Sciatic nerve (tissue), 2 donors: ENCODE measurements at regions not wholly inside any gene's neighbourhood (a gene's known extent, or its start where the extent isn't known, plus 50 kb on each side); places are given as distances from the start of the nearest gene placed in this dataset.

Experiments
- ATAC-seq: fragments of 200-7000 bp; cut with Tn5 transposase; one replicate; pipeline ENCODE4 v1.9.1; 2020; ENCODE audit warnings: mild to moderate bottlenecking, moderate library complexity
- DNase-seq: peaks from one replicate; pipeline ENCODE4 v3.0.0-alpha.2; 2020; ENCODE audit warnings: low spot score
- intact Hi-C: fragments of 100-400 bp; cut with DNase I; formaldehyde crosslinking; loops from one replicate; pipeline ENCODE4 v1.14.2; 2022
- donor health status: DM: no; HTN: no; CAD: no.
- donor health status: DM: no; HTN: no; CAD: no.

DNA sequence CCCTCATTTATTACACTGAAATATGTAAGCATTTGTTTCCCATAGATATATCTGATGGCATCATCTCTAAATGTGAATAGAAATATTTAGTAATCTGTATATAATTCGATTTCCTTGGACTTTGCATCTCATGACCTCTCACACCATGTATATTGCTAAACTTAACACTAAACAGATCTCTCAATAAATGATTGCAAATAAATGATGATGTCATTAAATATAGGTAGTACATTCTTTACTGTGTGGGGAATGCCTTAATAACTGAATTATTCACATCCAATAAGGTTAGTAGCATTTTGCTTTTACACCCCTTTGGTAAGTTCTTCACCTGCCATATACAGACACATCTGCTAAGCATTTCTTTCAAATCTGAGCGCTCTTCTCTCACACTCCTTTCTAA is 340.5 kb downstream of the FSCB start:
- ATAC-seq (no peak), DNase-seq (no peak)
- intact Hi-C loops = no loop called here

DNA sequence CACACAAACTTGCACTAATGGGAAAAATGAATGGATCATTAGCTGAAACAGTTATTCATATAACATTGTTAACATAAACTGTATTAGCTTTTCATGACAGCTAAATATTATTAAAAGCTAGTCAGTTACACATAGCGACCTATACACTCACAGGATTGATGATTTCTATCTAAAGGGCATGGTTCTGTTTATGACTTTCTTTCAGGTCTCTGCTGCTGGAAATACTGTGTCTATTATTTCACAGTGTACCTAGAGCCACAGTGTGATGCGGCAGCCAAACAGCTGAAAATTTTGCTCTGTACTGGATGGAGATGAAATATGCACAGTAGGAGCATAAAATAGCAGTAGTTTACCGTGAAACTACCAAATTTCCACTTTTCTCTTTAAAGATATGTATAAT is 341.1 kb downstream of the FSCB start:
- intact Hi-C loops = no loop called here
- DNase-seq (no peak), ATAC-seq (no peak)

DNA sequence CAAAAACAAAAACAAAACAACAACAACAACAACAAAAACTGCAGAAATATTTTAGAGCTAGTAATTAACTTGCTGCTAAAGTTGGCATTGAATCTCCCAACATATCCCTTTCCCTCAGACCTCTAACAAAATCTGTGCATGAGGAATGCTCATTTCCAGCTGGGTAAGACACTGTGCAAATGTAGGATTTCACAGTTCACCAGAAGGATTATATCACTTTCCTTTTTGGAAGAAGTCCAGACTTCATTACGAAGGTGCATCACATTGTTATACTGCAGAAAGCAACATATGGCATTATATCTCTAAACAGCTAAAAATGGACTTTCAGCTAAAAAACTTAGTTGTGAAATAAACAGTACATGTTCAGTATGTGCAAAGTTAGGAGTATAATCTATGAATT is 341.8 kb downstream of the FSCB start:
- ATAC-seq (no peak), DNase-seq (no peak)
- intact Hi-C loops = no loop called here

DNA sequence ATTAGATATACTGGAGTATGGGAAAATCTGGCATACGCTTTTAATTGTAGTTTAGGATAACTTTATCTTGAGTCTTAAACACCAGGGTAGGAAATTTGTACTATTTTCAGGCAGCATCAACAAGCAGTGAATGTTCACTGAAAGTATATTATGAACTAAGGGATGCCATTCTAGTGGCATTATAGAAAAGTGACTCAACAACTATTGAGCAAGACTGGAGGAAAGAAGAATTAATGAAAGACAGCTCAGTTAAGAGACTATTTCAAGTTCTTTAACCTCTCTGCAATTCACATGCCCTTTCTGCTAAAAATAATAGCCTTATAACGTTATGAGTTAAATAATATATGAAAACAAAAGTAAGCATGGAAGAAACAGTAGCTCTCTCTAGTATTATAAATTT is 343.1 kb downstream of the FSCB start:
- intact Hi-C loops = no loop called here
- DNase-seq (no peak), ATAC-seq (no peak)

DNA sequence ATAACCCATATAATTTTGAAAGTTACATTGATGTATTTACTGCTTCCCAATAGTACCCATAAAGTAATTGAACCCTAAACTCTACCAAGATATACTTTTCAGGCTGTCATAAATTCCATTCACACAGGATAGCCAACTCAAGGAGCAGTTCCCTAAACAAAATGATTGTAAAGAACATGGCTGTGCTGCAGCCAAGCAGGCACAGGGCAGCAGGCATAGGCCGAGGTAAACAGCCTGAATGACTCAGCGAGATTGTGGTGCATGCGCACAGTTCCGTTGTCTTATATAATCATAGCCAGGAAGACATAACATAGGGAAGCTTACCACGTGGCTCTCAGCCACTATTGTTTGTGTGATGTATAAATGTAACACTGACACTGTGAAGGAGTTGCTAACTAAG is 344.9 kb downstream of the FSCB start:
- ATAC-seq (no peak), DNase-seq (no peak)
- intact Hi-C loops = no loop called here

DNA sequence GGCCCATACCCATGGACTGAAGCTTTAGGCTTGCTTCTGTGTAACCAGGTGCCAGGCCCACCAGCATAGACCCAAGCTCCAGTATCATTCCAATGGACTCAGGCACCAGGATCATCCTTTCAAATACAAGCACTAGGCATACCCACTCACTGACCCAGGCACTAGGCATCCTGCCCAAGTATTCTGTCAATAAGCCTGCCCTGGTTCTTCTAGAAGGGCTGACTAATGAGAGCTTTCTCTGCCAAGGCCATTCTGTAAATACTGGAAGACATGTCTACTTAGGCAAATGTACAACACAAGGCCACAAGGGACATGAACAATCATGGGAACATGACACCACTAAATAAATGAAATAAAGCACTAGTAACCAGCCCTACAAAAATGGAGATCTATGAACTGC is 352.2 kb downstream of the FSCB start:
- DNase-seq = no peak
- intact Hi-C loops = no loop called here
- ATAC-seq = no peak

DNA sequence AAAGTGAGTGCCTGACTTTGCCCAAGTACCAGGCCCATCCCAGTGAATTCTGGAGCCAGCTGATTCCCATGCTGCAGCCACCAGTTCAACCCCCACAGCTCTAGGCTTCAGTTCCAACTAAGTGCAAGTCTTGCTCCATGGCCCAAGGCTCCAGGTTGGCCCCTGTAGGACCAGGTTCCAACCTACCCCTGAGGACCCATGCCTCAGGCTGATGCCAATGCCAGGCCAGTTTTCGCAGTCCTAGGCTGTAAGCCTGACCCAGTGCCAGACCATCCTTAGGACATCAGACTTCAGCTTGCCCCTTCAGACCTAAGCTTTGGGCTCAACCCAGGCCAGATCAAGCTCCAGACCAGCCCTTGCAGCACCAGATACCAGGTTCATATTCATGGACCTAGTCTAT is 352.6 kb downstream of the FSCB start:
- no peak for DNase-seq
- intact Hi-C loops = no loop called here
- no peak for ATAC-seq

DNA sequence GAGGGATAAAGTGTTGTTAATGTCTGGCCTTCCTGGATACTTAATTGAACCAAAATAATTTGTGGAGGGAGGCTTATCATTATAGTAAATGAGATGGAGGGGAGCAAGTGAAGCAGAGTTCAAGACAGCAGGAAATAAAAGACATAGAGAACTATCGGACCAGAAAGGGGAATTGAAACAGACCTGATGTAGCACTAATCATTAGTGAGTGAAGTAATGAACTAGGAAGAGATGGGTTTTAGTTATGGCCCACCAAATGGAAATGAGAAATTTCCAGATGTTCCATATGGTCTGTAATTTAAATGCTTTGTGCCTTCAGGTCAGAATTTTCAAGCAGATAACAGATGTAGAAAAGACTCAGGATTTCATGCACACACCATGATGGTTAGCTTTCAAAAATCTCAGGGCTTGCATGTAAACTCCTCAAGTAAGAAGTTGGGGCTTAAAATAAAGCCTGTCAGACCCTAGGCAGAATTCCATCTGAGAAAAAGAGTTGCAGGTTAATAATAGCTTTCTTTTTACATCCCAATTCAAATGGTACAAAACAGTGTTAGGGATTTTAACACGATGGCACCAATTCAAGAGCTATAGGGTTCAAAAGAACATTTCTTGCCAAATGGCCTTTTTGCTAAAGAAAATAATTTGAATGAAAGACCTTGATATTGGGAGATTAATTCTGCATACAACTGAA is 355.8 kb downstream of the FSCB start:
- DNase-seq (no peak), ATAC-seq (no peak)
- intact Hi-C loops = no loop called here

DNA sequence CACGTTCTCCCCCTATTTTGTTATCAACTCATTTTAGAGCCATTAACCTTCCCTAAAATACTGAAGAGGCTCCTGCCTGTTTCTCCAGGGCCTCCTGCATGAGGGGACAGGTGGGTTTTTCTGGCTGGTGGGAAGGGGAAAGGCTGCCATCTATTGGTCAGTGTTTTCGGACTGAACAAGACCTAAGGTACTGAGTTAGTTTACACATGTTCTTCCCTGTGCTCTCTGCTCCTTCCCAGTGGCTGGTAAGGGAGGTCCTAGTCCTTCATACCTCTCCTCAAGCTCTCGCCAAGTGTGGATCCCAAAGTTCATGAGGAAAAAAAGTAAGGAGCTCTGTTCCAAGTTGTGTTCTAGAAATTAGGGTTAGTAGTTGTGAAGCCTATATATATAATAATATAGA is 357.5 kb downstream of the FSCB start:
- ATAC-seq (no peak), DNase-seq (no peak)
- intact Hi-C loops = loop anchor here (5.0 kb wide), 1 partner anchor 212 kb away; no protein-coding TSS in a partner anchor

DNA sequence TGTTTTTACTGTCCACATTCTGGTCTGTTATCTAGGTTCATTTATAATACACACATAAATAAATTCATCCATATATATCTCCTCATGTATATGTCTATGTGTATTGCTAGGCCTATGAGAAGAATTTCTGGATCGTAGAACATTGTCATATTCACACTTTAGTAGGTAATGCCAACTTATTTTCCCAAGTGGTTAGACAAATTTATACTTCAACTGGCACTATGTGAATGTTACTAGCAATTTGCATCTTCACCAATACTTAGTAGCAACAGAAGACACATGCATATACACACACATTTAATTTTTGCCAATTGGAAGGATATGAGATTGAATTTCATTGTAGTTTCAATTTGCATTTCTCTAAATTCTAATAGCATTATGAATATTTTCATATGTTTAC is 365.1 kb downstream of the FSCB start:
- DNase-seq (no peak), ATAC-seq (no peak)
- intact Hi-C loops = no loop called here

DNA sequence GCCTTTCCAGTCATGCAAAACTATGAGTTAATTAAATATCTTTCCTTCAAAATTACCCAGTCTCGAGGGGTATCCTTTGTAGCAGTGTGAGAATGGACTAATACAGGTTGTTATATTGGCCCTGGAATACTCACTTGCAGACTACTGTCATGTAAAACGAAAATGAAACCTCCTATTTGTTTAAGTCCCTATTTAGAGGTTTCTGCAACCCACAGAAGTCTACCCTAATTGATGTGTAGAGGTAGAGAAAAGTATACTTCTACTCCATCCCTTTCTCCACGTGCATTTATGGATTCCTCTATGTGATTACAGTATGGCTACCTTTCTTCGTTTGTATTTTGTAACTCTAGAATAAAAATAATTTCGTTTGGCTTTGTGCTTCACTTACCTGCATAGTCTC is 371.1 kb downstream of the FSCB start:
- DNase-seq = no peak
- intact Hi-C loops = no loop called here
- ATAC-seq = no peak

DNA sequence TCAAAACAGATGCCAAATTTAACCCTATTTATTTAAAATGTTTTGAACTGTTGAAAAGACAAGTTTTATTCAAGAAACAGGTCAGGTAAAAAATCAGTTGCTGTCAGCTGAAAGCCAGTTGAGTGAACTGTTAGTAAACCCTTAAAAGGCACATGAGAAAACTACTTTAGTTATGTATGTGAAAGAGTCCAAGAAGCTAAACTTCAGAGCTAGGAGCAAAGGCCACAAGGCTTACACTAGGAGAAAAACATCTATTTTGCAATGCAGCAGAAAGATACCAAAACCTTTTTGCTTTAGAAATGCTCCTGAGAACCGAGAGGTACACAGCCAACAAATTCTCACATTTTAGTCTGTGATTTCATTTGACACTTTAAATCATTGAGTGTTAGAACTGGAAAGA is 375.2 kb downstream of the FSCB start:
- intact Hi-C loops = no loop called here
- ATAC-seq = no peak
- DNase-seq = no peak

DNA sequence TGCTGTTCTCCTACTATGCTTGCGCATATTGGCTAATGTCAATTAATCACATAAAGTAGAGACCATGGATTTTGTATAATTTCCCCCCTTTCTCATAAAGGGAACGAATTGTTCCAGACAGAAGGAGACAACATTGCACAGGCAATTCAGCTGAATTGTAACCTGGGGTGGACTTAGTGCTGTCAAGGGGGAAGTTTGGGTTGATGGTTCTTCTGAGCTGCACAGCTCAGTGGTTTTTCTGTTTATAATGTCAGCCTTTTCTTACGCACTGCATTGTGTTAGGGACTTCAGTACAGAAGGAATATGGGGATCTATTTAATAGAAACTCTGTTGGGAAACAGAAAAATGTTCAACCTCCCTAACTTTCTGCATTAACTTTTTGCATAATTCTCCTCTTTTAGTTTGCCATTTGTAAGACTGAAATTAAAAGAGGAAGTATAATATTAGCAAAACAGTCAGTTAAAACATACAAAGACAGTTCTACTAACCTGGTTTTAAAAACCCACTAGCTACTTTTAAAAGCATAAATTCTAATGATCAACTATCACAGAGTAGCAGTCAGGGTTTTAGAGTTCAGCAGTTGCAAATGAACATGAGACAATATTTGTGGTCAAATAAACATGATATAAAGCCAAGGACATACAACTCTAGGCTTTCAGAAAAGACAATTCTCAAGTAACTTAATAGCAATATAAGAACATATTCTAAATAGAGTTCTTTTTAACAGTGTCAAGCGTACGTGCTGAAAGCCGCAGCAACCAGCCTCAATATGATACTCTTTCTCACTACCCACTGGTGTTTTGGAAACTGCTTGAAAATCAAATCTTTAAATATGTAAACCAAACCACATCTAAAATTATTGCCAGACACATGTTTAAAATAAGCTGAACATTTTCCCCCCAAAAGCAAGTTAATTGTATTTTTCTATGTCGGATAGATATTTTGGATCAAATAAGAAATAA is 393.0 kb downstream of the FSCB start:
- intact Hi-C loops = no loop called here
- ATAC-seq (no peak), DNase-seq (no peak)

DNA sequence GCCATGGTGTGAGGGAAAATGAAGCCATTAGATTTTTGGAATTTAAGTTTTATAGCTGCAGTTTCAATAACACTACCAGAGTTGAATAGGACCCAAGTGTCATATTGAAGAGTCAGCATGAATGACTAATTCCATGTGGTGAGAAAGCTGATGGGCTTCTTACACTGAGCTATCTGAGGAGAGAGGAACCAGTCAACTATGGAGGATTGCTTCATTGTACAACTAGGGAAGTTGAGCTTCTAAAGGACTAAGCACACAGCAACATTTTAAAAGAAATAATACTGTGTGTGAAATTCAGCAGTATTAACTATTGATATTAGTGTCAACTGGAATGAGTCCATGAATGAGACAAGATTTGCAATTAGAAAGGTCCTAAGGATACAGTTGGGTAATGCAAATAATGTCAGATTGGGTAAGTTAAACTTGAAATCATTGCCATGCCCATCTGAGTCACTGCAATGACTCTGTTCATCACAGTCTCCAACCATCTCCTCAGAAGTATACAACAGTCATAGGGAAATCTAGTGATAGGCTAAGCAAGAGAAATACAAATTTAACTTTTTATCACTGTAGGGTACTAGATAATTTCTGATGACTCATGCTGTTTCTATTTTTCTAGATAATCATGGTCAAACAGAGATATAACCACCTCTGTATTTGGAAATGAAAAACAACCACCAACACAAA is 394.2 kb downstream of the FSCB start:
- DNase-seq (no peak), ATAC-seq (no peak)
- intact Hi-C loops = no loop called here

DNA sequence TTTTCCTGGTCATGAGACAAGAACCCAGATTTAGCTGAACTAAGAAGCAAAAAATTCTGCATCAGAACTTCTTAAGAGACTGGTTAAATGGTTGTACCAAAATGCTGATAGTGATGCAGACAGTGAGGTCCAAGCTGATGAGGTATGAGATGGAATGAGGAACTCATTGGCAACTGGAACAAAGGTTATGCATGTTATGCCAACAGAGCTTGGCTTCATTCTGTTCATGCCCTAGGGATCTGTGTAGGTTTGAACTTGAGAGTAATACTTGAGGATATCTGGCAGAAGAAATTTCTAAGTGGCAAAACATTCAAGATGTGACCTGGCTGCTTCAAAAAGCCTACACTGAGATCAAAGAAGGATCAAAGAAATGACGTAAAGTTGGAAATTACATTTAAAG is 398.0 kb downstream of the FSCB start:
- DNase-seq (no peak), ATAC-seq (no peak)
- intact Hi-C loops = no loop called here

DNA sequence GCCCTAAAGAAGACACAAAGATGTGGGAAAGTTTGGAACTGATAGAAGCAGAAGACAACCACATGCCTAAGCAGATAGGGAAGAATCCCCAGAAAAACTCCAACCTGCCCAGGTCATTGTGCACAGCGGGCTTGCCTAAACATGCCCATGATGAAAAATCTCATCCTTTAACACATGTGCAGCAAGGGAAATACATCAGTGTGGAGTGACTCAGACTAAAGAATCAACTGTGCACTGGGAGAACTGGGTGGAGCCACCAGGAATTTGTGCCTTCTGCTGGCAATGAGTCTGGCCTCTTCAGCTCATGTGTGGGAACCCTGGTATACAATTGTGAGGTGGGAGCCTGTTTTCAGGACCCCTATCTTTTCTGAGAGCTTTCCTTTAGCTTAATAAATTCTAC is 398.5 kb downstream of the FSCB start:
- DNase-seq (no peak), ATAC-seq (no peak)
- intact Hi-C loops = no loop called here

DNA sequence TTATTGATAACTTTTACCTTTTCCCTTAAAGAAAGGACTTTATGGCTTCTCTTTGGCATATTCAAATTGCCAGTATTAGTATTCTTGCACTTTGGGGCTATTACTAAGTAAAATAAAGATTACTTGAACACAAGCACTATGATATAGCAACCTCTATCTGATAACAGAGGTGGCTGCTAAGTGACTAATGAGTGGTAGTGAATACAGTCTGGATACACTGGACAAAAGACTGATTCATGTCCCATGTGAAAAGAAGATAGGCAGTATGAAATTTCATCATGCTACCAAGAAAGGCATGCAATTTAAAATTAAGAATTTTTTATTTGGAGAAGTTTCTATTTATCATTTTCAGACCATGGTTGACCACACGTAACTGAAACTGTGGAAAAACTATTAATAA is 399.9 kb downstream of the FSCB start:
- intact Hi-C loops = no loop called here
- ATAC-seq = no peak
- DNase-seq = no peak

DNA sequence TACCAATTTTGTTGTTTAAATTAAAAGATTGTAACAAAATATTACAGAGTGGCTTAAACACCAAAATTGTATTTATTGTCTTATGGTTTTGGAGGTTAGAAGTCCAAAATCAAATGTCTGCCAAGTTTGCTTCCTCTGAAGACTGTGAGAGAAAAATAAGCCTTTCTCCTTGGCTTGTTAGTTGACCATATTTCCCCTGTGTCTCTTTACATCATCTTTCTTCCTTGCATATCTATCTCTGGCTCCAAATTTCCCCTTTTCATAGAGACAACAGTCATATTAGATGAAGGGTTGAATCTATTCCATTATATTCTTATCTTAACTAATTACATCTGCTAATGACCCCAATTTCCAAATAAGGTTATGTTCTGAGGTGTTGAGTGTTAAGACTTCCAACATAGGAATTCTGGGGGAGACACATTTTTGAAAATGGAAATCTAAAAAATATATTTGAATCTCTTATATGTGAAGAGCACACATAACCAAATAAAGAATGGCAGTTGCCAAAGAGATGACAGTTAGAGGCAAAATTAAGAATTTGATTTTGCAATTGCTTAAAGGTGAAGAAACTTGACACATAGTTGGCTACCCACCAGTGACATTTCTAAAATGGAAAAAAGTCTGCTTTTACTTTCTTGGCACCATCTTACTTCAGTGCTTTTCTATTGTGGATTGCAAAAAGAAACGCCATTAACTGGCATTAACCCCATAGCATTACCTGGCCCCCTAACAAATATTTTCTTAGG is 407.2 kb downstream of the FSCB start:
- DNase-seq = no peak
- ATAC-seq = no peak
- intact Hi-C loops = no loop called here

DNA sequence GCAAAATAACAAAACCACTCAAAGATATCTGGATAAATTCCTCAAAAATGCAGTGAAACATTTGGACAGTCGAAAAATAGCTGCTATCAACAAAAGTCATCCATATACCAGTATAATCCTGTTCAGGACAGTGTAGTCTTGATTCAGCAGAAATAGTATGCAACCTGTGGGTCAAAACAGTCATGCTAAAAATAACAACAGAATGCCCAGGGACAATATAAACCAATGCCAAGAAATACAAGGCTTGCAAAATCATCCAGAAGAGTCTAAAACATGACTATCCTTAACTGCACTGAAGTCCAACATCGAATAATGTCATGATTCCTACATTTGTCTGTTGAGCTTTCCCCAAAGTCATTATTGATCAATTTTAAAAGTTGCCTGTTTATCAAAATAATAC is 425.9 kb downstream of the FSCB start:
- intact Hi-C loops = no loop called here
- DNase-seq = no peak
- peak; percentile 41 for ATAC-seq
